Brain microvascular endothelial cell (primary cell): ENCODE measurements at regions not wholly inside any gene's neighbourhood (a gene's known extent, or its start where the extent isn't known, plus 50 kb on each side); places are given as distances from the start of the nearest gene placed in this dataset.

ENCODE experiments used
- DNase-seq: peaks from one replicate; pipeline ENCODE4 v3.0.0-alpha.2; 2020
- H3K27ac ChIP-seq: fragments of 250-450 bp; sonication (Bioruptor Pico); 2 replicates; pipeline ENCODE4 v1.5.1; 2020; ENCODE audit warnings: mild to moderate bottlenecking, moderate library complexity
- H3K27me3 ChIP-seq: fragments of 250-450 bp; sonication (Bioruptor Pico); replicated peaks from 2 replicates; pipeline ENCODE4 v1.5.1; 2020; ENCODE audit warnings: mild to moderate bottlenecking
- H3K36me3 ChIP-seq: fragments of 250-450 bp; sonication (Bioruptor Pico); replicated peaks from 2 replicates; pipeline ENCODE4 v1.5.1; 2020; ENCODE audit warnings: mild to moderate bottlenecking
- H3K4me3 ChIP-seq: 2 replicates; pipeline ENCODE4 v1.5.1; 2011; ENCODE audit warnings: low read depth, mild to moderate bottlenecking, control low read depth, low read length, moderate library complexity
- CTCF ChIP-seq: IDR thresholded peaks from 2 replicates; pipeline ENCODE4 v1.5.1; 2011; ENCODE audit warnings: low read depth, mild to moderate bottlenecking, moderate library complexity, low read length, control low read depth, inconsistent platforms; ENCODE audit errors: missing control alignments
- in situ Hi-C: cut with HindIII; loops from 2 replicates; pipeline ENCODE4 v1.10.0; 2017; ENCODE audit warnings: low sequenced_read_pairs, low pct_ligation_motif_present

- in situ Hi-C loops: no loop called here
- DNase-seq: no peak
- Histone ChIP-seq H3K4me3 (no peak overlapping the region), H3K27ac (no peak overlapping the region), H3K27me3 (no peaks in the 10 kb centered on the region), H3K36me3 (no peaks in the 10 kb centered on the region)
- TF ChIP-seq CTCF: no peak
Measured at GRCh38 chr20:19913349-19913748, 103.8 kb upstream of the NAA20 start.

- H3K4me3 ChIP-seq: no peak overlapping the region
- DNase-seq: peak; percentile 43
- in situ Hi-C loops: no loop called here
- H3K27me3 ChIP-seq: no peaks in the 10 kb centered on the region
- no peaks in the 10 kb centered on the region for H3K36me3 ChIP-seq
- H3K27ac ChIP-seq: peak overlapping the region; percentile 35
- TF ChIP-seq CTCF: no peak
Measured at GRCh38 chr20:19913927-19914614, 103.1 kb upstream of the NAA20 start.

GRCh38 chr20:19915111-19915798 is 101.9 kb upstream of the NAA20 start:
- in situ Hi-C loops: no loop called here
- H3K27me3 ChIP-seq: no peaks in the 10 kb centered on the region
- no peak for DNase-seq
- TF ChIP-seq CTCF: no peak
- no peak overlapping the region for H3K4me3 ChIP-seq
- H3K27ac ChIP-seq: peak overlapping the region; percentile 35
- no peaks in the 10 kb centered on the region for H3K36me3 ChIP-seq

GRCh38 chr20:19916531-19917485 is 100.4 kb upstream of the NAA20 start:
- no peak for TF ChIP-seq CTCF
- Histone ChIP-seq H3K36me3 (no peaks in the 10 kb centered on the region), H3K27me3 (no peaks in the 10 kb centered on the region), H3K27ac (no peak overlapping the region), H3K4me3 (no peak overlapping the region)
- in situ Hi-C loops: no loop called here
- no peak for DNase-seq

- no peak for DNase-seq
- no peak for TF ChIP-seq CTCF
- Histone ChIP-seq H3K27me3 (no peaks in the 10 kb centered on the region), H3K27ac (no peak overlapping the region), H3K4me3 (no peak overlapping the region), H3K36me3 (no peaks in the 10 kb centered on the region)
- in situ Hi-C loops: no loop called here
Measured at GRCh38 chr20:19918965-19919329, 98.2 kb upstream of the NAA20 start.
